DMS153 treated with DMSO at 0.1 percent for 48 hours (cell line): ENCODE measurements at regions not wholly inside any gene's neighbourhood (a gene's known extent, or its start where the extent isn't known, plus 50 kb on each side); places are given as distances from the start of the nearest gene placed in this dataset.
"Not testable (repeated sequence)": the region's sequence is repeated elsewhere in the genome, so short reads cannot be mapped to it uniquely, and the experiment has no call there.

ENCODE experiments used
- DNase-seq: peaks from one replicate; lab custom pipeline; 2025; ENCODE audit not compliant: unreplicated experiment; lab: John Stamatoyannopoulos, UW

DNA sequence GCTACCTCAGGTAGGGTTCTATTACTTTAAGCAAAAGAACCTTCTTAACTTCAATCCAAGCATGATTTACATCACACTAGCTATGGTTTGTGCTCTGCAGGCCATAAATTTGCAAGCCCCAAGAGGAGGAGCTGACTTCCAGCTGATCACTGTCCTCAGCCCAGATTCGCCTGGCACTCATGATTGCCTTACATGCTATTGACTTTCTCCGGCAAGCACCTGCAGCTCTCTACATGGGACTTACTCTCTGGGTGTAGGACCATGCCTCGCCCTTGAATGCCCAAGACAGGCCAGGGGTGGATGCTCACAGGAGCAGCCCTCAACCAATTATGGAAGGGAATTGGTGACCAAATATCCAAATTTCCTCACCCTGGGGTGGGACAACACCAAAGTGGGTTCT is 99.8 kb downstream of the ESM1 start:
- DNase-seq = no peak

DNA sequence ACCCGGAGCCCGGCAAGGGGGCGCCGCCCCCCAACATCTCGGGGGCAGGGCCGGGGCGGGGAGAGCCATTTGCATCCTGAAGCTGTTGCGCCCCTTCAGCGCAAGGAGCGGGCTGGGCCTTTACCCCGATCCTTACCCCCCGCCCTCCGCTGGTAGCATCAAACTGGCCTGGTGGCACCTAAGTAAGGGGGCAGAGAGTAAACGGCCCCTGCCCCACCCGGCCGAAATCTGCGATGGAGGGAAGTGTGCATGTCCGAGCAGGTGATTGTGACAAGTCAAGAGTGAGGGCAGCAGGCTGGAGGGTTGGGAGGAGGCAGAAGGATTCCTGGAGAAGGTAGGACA is 101.2 kb downstream of the ESM1 start:
- DNase-seq = no peak

DNA sequence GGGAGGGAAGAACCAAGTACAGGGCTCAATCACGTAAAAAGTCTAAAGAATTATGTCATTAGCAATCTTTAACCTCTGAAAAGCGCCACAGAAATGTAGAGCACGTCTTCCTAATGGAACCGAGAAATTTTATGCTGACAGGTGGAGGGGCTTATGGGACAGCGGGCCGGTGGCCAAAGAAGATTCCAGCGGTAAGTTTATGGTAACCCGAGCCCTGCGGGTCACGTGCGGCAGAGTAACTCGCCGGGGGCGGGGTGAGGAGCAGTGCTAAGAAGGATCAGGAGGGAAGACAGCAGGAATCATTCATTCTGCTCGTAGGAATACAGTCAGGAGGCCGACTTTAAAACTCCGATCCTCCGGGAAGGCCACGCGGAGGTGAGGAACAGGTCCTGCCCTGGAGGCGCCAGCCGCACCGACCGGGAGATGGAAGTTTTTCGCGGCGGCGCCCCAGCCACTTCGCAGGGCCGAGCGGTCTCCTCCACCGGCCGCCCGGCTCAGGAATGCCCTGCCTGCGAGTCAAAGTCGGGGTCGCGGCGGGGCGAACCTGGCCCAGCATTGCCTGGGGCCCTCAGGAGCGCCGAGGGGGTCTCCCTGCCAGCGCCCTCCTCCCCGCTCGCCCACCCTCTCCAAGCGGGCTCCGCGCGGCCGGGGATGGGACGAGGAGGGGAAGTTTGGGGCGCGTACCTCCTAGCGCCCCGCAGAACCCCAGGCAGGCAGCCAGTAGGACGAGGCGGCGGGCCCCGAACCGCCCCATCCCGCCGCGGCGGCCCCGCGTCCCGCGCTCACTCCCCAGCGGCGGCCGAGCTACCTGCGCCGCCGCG is 101.8 kb downstream of the ESM1 start:
- DNase-seq = no peak

GRCh38 chr5:54882841-54883240 is 102.6 kb downstream of the ESM1 start:
- no peak for DNase-seq

GRCh38 chr5:54882101-54882500 is 103.3 kb downstream of the ESM1 start:
- no peak for DNase-seq

DNA sequence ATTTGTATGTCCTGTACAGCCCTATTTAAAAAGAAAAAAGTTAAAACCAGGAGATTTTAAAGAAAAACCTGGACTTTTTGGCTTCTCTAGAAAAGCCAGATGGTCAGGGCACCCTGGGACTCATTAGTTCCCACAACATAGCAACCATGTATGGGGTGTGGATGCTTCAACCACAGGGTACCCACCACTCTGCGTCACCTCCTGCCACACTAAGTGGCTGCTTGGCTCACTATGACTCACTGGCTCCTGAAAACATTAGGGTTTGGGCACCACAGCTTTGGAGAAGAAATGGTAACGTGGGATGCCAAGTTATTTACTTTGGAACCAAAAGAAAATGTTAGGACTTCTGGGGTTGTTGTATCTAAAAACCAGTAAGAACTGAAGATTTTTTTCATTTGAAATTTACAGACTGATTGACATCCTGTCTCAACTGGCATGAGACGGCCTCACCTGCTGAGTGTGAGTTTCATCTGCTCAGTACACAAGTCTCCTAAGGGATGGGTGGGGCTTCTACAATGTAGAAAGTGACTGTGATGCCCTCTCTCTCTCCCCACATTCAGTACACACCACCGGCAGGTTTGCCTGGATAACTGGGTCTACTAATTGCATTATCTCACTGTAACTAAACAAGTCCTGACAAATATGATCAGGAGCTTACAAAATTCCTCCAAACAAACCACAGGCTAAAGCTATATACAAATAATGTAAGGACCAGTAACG is 103.9 kb downstream of the ESM1 start:
- DNase-seq = no peak

DNA sequence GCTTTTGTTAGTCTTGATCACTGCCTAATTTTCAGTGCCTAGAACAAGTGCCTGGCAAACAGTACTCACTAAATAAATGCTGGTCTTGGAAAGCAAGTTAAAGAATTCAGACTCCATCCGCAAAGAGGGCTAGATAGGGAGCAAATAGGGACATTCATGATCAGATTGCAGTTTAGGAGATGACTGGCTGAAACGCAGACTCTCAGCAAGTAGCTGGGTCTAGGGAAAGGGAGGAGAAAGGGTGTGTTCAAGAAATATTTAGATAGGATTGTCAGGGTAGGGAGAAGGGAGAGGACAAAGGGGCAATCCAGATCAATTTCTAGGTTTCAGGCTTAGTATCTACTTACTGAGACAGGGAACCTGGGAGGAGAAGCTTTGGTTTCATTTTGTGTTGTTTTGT is 108.4 kb downstream of the ESM1 start:
- no peak for DNase-seq

DNA sequence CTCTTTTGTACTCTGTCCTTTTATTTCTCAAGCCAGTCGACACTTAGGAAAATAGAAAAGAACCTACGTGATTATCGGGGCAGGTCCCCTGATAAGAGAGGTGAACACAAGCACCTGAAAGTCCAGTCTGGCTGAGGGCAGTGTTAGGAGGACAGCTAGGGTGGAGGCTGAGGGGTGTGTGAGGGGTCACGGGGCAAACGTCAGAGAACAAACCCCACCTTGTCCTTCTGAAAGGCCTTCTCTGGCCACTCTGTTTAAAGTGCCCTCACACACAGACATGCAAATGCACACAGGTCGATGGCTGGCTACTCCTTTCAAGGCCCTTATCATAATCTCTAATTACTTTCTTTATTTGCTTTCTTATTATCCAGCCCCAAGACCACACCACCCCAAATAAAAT is 108.8 kb downstream of the ESM1 start:
- no peak for DNase-seq

GRCh38 chr5:54874337-54875021 is 110.9 kb downstream of the ESM1 start:
- no peak for DNase-seq

- DNase-seq = no peak
Observed at GRCh38 chr5:54873691-54874090, 111.7 kb downstream of the ESM1 start.

GRCh38 chr5:54872810-54873209 is 112.6 kb downstream of the ESM1 start:
- no peak for DNase-seq

DNA sequence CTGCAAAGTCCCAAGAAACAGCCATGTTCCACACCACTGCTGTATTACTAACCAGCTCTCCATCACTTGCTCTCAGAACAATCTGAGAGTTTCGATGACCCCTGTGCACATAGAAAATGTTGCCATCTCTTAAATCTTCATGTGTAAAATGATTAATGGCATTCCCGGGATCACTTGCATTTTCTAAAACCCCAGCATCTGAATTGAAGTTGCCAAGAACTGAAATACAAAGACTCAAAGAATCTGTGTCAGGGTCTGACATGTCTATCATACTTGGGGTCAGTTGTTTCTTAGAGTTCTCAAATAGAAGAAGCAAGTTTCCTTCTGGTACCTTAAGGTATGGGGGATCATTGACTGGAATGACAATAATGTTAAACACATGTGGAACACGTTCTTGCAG is 115.1 kb downstream of the ESM1 start:
- DNase-seq = no peak

DNA sequence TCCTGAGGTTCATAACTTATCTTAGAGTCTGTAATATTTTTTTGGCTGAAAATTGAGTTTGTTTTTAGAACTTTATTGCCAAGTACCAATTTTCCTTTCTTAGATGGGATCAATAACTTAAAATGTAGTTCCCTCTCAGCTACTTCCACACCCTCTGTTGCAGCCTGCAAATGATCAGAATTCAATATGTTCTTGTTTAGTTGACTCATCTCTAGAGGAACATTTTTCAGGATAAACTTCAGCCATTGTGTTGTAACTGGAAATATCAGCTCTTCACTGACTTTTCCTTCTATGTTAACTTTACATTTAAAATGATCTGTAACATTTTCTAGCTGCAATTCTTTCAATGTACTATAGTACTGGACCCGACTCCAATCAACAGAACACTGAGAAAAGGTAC is 115.7 kb downstream of the ESM1 start:
- DNase-seq = no peak

GRCh38 chr5:54868511-54869483 is 116.6 kb downstream of the ESM1 start:
- DNase-seq = no peak

DNA sequence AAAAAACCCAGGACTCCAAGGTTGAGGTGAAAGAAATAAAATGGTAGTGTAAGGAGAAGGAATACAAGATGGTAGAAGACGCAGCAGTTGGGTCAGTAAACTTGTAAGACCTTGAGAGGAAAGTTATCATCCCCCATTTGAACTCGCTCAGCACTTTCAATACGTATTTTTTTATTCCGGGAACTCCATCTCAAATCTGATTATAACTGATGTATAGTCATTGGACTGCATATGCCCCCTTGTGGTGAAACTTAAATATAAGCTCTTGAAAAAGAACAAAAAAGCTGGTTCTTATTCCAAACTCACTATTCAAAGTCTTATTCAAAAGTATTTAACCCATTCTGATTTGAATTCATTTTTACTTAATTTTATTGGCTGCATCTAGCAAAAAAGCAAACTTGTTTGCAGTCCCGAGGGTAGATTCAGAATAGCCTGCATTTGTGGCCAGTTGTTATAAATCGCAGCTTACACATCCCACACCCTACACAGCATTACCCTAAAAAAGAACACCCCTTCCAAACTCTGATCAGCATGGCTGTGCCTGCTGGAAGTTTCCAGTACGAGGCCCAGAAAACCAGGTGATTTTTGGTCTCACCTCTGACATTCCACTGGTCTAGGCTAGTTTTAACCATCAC is 118.0 kb downstream of the ESM1 start:
- peak; percentile 4 for DNase-seq

DNA sequence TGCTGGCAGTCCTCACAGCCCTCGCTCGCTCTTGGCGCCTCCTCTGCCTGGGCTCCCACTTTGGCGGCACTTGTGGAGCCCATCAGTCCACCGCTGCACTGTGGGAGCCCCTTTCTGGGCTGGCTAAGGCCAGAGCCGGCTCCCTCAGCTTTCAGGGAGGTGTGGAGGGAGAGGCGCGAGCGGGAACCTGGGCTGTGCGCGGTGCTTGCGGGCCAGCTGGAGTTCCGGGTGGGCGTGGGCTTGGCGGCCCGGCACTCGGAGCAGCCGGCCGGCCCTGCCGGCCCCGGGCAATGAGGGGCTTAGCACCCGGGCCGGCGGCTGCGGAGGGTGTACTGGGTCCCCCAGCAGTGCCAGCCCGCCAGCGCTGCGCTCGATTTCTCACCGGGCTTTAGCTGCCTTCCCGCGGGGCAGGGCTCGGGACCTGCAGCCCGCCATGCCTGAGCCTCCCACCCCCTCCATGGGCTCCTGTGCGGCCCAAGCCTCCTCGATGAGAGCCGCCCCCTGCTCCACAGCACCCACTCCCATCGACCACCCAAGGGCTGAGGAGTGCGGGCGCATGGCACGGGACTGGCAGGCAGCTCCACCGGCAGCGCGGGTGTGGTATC is 120.4 kb downstream of the ESM1 start:
- not testable (repeated sequence) for DNase-seq

DNA sequence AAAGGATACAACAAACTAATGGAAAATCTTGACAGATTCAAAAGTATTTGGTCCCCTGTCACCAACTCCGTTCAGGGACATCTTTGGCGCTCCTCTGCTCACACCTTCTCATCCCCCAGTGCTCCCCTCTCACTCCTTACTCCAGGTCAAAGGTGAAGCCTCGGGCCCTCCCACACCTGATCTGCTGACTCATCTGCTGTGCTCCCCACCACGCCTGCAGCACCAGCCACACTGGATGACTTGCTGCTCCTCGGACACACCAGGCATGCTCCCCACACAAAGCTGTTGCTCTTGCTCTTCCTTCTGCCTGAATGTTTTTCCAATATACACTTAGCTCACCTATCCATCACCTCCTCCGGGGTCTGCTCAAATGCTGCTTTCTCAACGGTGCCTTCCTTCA is 123.4 kb downstream of the ESM1 start:
- no peak for DNase-seq

DNA sequence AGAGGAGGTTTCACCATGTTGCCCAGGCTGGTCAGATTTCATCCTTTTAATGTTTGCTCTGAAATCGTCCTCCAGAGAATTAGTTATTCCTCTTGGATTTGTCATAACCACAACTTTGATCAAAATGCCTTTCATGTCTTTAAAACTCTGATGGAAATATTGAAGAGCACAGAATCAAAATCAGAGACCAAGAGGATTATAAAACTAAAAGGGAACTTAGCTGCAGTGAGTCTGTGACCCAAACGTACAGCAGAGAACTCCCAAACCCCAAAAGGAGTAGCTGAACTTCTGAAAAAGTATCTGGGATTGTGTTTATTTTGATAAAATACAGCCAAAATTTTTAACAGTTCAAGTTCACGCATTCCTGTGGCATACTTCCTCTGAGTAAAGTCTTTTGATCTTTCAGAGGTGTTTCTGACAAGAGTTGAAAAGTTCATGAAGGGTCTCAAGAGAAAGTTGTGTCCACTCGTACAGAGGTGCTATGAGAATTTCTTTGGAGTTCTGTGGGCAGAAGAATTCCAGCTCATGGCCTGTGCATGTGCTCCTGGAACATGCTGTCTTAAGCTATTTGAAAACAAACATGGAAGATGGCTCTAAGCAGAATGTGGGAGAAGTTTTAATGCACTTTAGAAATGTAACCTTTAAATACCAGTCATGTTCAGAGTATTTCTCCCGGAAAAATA is 124.0 kb downstream of the ESM1 start:
- DNase-seq = no peak

GRCh38 chr5:54860321-54860720 is 125.1 kb downstream of the ESM1 start:
- no peak for DNase-seq

DNA sequence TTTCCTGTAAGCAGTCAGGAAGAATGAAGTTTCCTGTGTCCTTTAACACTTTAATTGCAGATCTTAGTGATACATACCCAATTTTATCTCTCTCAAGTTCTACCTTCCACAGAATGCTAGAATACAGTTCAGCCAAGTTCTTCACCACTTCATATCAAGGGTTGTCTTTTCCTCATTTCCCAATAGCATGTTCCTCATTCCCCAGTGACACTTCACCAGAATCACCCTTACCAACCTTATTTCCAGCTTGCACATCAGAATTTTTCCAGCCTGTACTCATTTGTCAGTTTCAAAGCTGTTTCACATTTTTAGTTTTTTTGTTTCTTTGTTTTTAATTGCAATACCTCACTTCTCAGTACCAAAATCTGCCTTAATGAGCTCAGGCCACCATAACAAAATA is 126.1 kb downstream of the ESM1 start:
- DNase-seq = no peak
